ENCODE measurements at regions not wholly inside any gene's neighbourhood (a gene's known extent, or its start where the extent isn't known, plus 50 kb on each side); places are given as distances from the start of the nearest gene placed in this dataset.

DNA sequence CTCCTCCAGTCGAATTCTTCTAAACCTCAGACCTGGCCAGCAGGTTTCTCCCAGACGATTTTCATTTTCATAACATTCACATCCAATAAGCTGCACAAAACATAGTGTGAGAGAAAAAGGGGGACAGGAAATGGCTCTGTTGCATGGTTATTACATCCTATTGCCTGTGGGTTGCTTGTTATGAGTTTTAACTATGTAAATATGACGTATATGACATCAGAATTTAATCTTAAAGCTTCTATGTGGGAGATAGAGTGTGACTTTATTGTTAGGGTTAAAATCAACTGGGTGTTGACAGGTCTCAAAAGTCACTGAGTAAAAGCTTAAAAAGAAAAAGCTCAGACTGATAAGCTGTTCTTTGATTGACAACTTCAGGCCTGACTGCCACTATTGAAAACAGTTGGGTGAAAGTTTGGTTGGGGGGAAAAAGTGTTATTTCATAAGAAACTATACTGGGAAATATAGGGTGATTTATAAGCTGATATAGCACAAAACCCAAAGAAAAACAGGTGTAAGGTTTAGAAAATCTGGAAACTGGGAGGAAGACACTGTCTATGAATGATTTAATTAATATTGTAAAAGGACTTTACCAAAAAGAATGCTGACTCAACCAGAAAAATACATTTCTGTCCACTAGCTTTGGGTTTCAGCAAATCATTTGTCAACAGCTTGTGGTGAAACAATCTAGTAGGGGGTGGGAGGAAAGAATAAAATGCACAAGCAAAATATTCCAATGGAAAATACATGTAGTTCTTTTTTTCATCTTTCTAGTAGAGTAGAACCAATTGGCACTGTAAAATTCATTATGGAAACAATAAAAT lies 134.1 kb upstream of the CEP162 start:
- no peak overlapping the region for H3K27ac ChIP-seq (ENCODE audit: low read depth in 2 of 2, low read length in 1 of 2)
- no peaks in the 10 kb centered on the region for H3F3A ChIP-seq (replicated peaks; ENCODE audit: insufficient read depth)
- ChIA-PET POLR2A (no interaction called here), CTCF (interaction anchor here (1.1 kb wide), 1 partner anchor 49 kb away, joined by 3 read pairs; no protein-coding TSS in a partner anchor)
- no peaks in the 10 kb centered on the region for H3K27me3 ChIP-seq (ENCODE audit: insufficient read depth)
- TF ChIP-seq EZH2phosphoT487 (IDR thresholded peaks at IDR 0.05; ENCODE audit: borderline replicate concordance, low read depth) = no peak
- TF ChIP-seq RFX5 (IDR thresholded peaks at IDR 0.05; ENCODE audit: low read length) = no peak
- TF ChIP-seq, protein P1, sequence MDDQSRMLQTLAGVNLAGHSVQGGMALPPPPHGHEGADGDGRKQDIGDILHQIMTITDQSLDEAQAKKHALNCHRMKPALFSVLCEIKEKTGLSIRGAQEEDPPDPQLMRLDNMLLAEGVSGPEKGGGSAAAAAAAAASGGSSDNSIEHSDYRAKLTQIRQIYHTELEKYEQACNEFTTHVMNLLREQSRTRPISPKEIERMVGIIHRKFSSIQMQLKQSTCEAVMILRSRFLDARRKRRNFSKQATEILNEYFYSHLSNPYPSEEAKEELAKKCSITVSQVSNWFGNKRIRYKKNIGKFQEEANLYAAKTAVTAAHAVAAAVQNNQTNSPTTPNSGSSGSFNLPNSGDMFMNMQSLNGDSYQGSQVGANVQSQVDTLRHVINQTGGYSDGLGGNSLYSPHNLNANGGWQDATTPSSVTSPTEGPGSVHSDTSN (IDR thresholded peaks at IDR 0.05) = no peak
- TF ChIP-seq, protein P2, sequence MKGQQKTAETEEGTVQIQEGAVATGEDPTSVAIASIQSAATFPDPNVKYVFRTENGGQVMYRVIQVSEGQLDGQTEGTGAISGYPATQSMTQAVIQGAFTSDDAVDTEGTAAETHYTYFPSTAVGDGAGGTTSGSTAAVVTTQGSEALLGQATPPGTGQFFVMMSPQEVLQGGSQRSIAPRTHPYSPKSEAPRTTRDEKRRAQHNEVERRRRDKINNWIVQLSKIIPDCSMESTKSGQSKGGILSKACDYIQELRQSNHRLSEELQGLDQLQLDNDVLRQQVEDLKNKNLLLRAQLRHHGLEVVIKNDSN (IDR thresholded peaks at IDR 0.05; ENCODE audit: borderline replicate concordance, low read depth) = no peak
- TF ChIP-seq SIN3A (IDR thresholded peaks at IDR 0.05; ENCODE audit: borderline replicate concordance, low read depth, low read length) = no peak
- TF ChIP-seq CHD2 (IDR thresholded peaks at IDR 0.05; ENCODE audit: low read length, partially characterized antibody) = no peak
- TF ChIP-seq FOSL2 (IDR thresholded peaks at IDR 0.05; ENCODE audit: borderline replicate concordance, low read depth) = no peak
- TF ChIP-seq, protein P3, sequence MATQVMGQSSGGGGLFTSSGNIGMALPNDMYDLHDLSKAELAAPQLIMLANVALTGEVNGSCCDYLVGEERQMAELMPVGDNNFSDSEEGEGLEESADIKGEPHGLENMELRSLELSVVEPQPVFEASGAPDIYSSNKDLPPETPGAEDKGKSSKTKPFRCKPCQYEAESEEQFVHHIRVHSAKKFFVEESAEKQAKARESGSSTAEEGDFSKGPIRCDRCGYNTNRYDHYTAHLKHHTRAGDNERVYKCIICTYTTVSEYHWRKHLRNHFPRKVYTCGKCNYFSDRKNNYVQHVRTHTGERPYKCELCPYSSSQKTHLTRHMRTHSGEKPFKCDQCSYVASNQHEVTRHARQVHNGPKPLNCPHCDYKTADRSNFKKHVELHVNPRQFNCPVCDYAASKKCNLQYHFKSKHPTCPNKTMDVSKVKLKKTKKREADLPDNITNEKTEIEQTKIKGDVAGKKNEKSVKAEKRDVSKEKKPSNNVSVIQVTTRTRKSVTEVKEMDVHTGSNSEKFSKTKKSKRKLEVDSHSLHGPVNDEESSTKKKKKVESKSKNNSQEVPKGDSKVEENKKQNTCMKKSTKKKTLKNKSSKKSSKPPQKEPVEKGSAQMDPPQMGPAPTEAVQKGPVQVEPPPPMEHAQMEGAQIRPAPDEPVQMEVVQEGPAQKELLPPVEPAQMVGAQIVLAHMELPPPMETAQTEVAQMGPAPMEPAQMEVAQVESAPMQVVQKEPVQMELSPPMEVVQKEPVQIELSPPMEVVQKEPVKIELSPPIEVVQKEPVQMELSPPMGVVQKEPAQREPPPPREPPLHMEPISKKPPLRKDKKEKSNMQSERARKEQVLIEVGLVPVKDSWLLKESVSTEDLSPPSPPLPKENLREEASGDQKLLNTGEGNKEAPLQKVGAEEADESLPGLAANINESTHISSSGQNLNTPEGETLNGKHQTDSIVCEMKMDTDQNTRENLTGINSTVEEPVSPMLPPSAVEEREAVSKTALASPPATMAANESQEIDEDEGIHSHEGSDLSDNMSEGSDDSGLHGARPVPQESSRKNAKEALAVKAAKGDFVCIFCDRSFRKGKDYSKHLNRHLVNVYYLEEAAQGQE (IDR thresholded peaks at IDR 0.05; ENCODE audit: low read depth, low read length) = no peak
- TF ChIP-seq NRF1 (IDR thresholded peaks at IDR 0.05; ENCODE audit: low read depth, low read length) = no peak
- no peak for TF ChIP-seq TEAD4 (IDR thresholded peaks at IDR 0.05; ENCODE audit: borderline replicate concordance, insufficient read depth)
- no peak for TF ChIP-seq TAF1 (IDR thresholded peaks at IDR 0.05; ENCODE audit: borderline replicate concordance, low read depth, low read length)
- TF ChIP-seq, protein P4, sequence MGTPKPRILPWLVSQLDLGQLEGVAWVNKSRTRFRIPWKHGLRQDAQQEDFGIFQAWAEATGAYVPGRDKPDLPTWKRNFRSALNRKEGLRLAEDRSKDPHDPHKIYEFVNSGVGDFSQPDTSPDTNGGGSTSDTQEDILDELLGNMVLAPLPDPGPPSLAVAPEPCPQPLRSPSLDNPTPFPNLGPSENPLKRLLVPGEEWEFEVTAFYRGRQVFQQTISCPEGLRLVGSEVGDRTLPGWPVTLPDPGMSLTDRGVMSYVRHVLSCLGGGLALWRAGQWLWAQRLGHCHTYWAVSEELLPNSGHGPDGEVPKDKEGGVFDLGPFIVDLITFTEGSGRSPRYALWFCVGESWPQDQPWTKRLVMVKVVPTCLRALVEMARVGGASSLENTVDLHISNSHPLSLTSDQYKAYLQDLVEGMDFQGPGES (IDR thresholded peaks at IDR 0.05; ENCODE audit: low read depth, low read length) = no peak
- TF ChIP-seq, protein P5, sequence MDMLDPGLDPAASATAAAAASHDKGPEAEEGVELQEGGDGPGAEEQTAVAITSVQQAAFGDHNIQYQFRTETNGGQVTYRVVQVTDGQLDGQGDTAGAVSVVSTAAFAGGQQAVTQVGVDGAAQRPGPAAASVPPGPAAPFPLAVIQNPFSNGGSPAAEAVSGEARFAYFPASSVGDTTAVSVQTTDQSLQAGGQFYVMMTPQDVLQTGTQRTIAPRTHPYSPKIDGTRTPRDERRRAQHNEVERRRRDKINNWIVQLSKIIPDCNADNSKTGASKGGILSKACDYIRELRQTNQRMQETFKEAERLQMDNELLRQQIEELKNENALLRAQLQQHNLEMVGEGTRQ (IDR thresholded peaks at IDR 0.05; ENCODE audit: borderline replicate concordance, low read depth, low read length) = no peak
- TF ChIP-seq ELF1 (IDR thresholded peaks at IDR 0.05) = no peak
- TF ChIP-seq, protein P6, sequence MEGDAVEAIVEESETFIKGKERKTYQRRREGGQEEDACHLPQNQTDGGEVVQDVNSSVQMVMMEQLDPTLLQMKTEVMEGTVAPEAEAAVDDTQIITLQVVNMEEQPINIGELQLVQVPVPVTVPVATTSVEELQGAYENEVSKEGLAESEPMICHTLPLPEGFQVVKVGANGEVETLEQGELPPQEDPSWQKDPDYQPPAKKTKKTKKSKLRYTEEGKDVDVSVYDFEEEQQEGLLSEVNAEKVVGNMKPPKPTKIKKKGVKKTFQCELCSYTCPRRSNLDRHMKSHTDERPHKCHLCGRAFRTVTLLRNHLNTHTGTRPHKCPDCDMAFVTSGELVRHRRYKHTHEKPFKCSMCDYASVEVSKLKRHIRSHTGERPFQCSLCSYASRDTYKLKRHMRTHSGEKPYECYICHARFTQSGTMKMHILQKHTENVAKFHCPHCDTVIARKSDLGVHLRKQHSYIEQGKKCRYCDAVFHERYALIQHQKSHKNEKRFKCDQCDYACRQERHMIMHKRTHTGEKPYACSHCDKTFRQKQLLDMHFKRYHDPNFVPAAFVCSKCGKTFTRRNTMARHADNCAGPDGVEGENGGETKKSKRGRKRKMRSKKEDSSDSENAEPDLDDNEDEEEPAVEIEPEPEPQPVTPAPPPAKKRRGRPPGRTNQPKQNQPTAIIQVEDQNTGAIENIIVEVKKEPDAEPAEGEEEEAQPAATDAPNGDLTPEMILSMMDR (IDR thresholded peaks at IDR 0.05) = no peak
- no peak for TF ChIP-seq POLR2AphosphoS5 (IDR thresholded peaks at IDR 0.05; ENCODE audit: low read depth, low read length)
- TF ChIP-seq RCOR1 (IDR thresholded peaks at IDR 0.05; ENCODE audit: low read length) = no peak
- no peak for TF ChIP-seq GABPA (IDR thresholded peaks at IDR 0.05; ENCODE audit: low read depth)
- TF ChIP-seq, protein P7, sequence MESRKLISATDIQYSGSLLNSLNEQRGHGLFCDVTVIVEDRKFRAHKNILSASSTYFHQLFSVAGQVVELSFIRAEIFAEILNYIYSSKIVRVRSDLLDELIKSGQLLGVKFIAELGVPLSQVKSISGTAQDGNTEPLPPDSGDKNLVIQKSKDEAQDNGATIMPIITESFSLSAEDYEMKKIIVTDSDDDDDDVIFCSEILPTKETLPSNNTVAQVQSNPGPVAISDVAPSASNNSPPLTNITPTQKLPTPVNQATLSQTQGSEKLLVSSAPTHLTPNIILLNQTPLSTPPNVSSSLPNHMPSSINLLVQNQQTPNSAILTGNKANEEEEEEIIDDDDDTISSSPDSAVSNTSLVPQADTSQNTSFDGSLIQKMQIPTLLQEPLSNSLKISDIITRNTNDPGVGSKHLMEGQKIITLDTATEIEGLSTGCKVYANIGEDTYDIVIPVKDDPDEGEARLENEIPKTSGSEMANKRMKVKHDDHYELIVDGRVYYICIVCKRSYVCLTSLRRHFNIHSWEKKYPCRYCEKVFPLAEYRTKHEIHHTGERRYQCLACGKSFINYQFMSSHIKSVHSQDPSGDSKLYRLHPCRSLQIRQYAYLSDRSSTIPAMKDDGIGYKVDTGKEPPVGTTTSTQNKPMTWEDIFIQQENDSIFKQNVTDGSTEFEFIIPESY (IDR thresholded peaks at IDR 0.05; ENCODE audit: borderline replicate concordance, low read depth) = no peak
- H3K9ac ChIP-seq = no peak overlapping the region
- DNase-seq = no peak
- no peak overlapping the region for H3K4me3 ChIP-seq (ENCODE audit: low read depth in 2 of 2, low read length in 1 of 2)
- H4K20me1 ChIP-seq (ENCODE audit: insufficient read depth) = no peaks in the 10 kb centered on the region
- H3K9me2 ChIP-seq = no peaks in the 10 kb centered on the region
- H3K9me3 ChIP-seq = no peaks in the 10 kb centered on the region
- peaks cover 0 to 3% of the 10 kb centered on the region in 2 experiments; a peak in 2 of 4 replicates for H3K4me1 ChIP-seq (ENCODE audit: control insufficient read depth in 1 of 2, insufficient read depth in 2 of 2, low read depth in 1 of 2, low read length in 1 of 2)
- 4% methylated on average over 3 of the region's 3 CpGs for WGBS (ENCODE audit: low lambda C conversion rate)
- H3K36me3 ChIP-seq (replicated peaks in 1 of 2; ENCODE audit: control insufficient read depth in 1 of 2, insufficient read depth in 2 of 2, low read length in 1 of 2) = no peaks in the 10 kb centered on the region
- H2AFZ ChIP-seq (ENCODE audit: low read depth) = no peak overlapping the region
- H3K4me2 ChIP-seq = no peak overlapping the region
- H3K79me2 ChIP-seq (ENCODE audit: insufficient read depth) = no peaks in the 10 kb centered on the region
